Activated CD8-positive, alpha-beta T cell treated with anti-CD3 and anti-CD28 coated beads for 36 hours (primary cell): ENCODE measurements at regions not wholly inside any gene's neighbourhood (a gene's known extent, or its start where the extent isn't known, plus 50 kb on each side); places are given as distances from the start of the nearest gene placed in this dataset.

Experiments used
- ATAC-seq: fragments of 200-7000 bp; cut with Tn5 transposase; one replicate; pipeline ENCODE4 v1.10.0; 2021; ENCODE audit warnings: mild to moderate bottlenecking, moderate library complexity
- CTCF ChIA-PET: fragments of 350-600 bp; sonication (Branson Sonifier 250); formaldehyde crosslinking; loops from one replicate; lab custom pipeline; 2021; ENCODE audit warnings: antibody characterized with exemption; lab: Charles Lee
- POLR2A ChIA-PET: fragments of 350-600 bp; sonication (Branson Sonifier 250); formaldehyde crosslinking; loops from one replicate; lab custom pipeline; 2021; ENCODE audit warnings: antibody characterized with exemption; lab: Charles Lee
- DNase-seq: peaks from one replicate; pipeline ENCODE4 v3.0.0-alpha.2; 2020
- H3K27ac Mint-ChIP-seq: one replicate; pipeline ENCODE4 v1.8.0; 2021; ENCODE audit warnings: mild to moderate bottlenecking, mixed read lengths
- H3K27me3 Mint-ChIP-seq: one replicate; pipeline ENCODE4 v1.8.0; 2021; ENCODE audit warnings: mixed read lengths
- H3K36me3 Mint-ChIP-seq: one replicate; pipeline ENCODE4 v1.8.0; 2021; ENCODE audit warnings: low read depth, mixed read lengths
- H3K4me1 Mint-ChIP-seq: one replicate; pipeline ENCODE4 v1.8.0; 2021; ENCODE audit warnings: low read depth, mixed read lengths
- H3K4me3 Mint-ChIP-seq: one replicate; pipeline ENCODE4 v1.8.0; 2021; ENCODE audit warnings: mild to moderate bottlenecking, moderate library complexity, mixed read lengths
- H3K9me3 Mint-ChIP-seq: one replicate; pipeline ENCODE4 v1.8.0; 2021; ENCODE audit warnings: mixed read lengths
- CTCF ChIP-seq: fragments of 200-600 bp; IDR thresholded peaks from one replicate; pipeline ENCODE4 v1.8.0; 2022; ENCODE audit warnings: antibody characterized with exemption, mild to moderate bottlenecking
- intact Hi-C: fragments of 100-400 bp; cut with micrococcal nuclease; formaldehyde crosslinking; loops from one replicate; pipeline ENCODE4 v1.10.0; 2022

DNA sequence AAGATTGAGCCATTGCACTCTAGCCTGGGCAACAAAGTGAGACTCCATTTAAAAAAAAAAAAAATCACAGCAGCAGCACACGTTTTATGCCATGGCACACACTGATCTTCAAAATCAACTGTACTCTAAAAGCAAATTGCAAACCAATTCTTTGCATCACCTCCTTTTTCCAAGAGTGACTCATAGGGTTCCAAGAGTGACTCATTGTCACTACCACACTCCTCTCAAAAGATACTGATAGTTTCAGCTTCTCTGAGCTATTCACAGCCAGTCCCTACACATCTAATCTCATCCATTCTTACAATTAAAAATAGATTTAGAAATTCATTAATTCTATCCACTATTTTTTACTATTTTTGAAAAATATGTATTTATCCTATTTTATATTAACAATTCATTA is 1494.9 kb upstream of the AGA start:
- ATAC-seq (no peak), DNase-seq (no peak)
- Mint-ChIP-seq H3K9me3 (peaks cover 12% of the 10 kb centered on the region), H3K36me3 (no peaks in the 10 kb centered on the region), H3K4me1 (no peaks in the 10 kb centered on the region), H3K27me3 (no peaks in the 10 kb centered on the region), H3K4me3 (no peak overlapping the region), H3K27ac (no peak overlapping the region)
- ChIA-PET CTCF (no interaction called here), POLR2A (no interaction called here)
- intact Hi-C loops: no loop called here
- TF ChIP-seq CTCF: no peak

GRCh38 chr4:178941975-178942374 is 1499.7 kb upstream of the AGA start:
- no peaks in the 10 kb centered on the region for H3K27me3 Mint-ChIP-seq
- POLR2A ChIA-PET: no interaction called here
- TF ChIP-seq CTCF: no peak
- no peaks in the 10 kb centered on the region for H3K4me1 Mint-ChIP-seq
- H3K36me3 Mint-ChIP-seq: no peaks in the 10 kb centered on the region
- H3K27ac Mint-ChIP-seq: no peak overlapping the region
- intact Hi-C loops: no loop called here
- CTCF ChIA-PET: no interaction called here
- no peak for ATAC-seq
- DNase-seq: no peak
- no peak overlapping the region for H3K4me3 Mint-ChIP-seq
- H3K9me3 Mint-ChIP-seq: peaks cover 10% of the 10 kb centered on the region

GRCh38 chr4:178953447-178954120 is 1511.3 kb upstream of the AGA start:
- no peak for DNase-seq
- no peaks in the 10 kb centered on the region for H3K36me3 Mint-ChIP-seq
- POLR2A ChIA-PET: no interaction called here

DNA sequence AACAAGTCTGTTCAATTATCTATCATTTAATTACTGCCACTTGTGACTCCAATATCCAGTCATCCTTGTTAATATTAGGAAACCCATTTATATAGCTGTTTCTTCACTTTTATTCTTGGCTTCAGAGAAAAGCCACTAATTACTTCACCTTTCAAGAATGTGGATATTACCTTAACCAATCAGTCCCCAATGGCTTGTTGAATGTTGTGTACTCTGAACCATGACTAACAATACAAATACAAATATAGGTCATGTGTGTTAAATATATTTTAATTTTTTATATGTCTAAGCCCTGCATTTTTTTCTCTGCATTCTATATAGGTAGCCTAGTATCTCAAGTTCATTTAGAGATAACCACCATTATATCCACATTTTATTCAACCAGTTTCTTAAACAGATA is 1513.4 kb upstream of the AGA start:
- DNase-seq (no peak), ATAC-seq (no peak)
- TF ChIP-seq CTCF: no peak
- no peaks in the 10 kb centered on the region for H3K36me3 Mint-ChIP-seq
- ChIA-PET POLR2A (no interaction called here), CTCF (no interaction called here)
- no peaks in the 10 kb centered on the region for H3K27me3 Mint-ChIP-seq
- H3K4me1 Mint-ChIP-seq: no peaks in the 10 kb centered on the region
- intact Hi-C loops: no loop called here
- H3K27ac Mint-ChIP-seq: no peak overlapping the region
- H3K9me3 Mint-ChIP-seq: peaks cover 1% of the 10 kb centered on the region
- H3K4me3 Mint-ChIP-seq: no peak overlapping the region

More at GRCh38 chr4:178953447-178954120, 1511.3 kb upstream of the AGA start:
- H3K27ac Mint-ChIP-seq: no peak overlapping the region
- H3K4me3 Mint-ChIP-seq: no peak overlapping the region
- CTCF ChIA-PET: no interaction called here
- H3K27me3 Mint-ChIP-seq: no peaks in the 10 kb centered on the region
- no peak for TF ChIP-seq CTCF
- intact Hi-C loops: no loop called here
- no peaks in the 10 kb centered on the region for H3K4me1 Mint-ChIP-seq
- H3K9me3 Mint-ChIP-seq: peaks cover 1% of the 10 kb centered on the region
- no peak for ATAC-seq

DNA sequence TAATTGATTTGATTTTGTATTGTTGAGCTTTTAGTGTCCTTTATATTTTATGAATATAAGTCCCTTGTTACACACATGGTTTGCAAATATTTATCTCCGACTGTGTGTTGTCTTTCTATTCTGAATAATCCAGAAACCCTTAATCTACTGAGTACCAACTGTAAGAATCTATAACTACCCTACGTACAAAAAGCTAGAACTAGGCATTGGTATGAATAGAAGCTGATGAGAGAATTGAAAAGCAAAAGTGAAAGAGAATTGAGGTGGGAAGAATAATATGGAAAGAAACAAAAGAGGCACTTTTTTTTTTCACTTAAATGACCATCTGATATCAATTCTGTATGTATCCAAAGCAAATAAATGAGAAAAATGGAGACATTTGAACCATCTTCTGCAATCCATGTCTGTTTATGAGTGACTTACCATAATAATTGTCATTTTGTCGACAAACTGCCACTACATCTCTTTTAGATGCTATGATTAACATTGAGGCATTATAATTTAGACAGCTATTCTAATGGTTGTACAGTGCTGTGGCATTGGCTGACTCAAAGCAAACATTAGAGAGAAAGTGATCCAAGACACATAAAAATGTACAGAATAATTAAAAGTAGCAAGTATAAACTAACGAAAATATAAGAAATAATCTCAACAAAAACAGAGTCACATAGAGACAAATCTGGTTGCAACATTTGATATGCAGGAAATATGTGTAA is 1516.6 kb upstream of the AGA start:
- no peak for TF ChIP-seq CTCF
- no peak for DNase-seq
- H3K4me3 Mint-ChIP-seq: no peak overlapping the region
- H3K36me3 Mint-ChIP-seq: no peaks in the 10 kb centered on the region
- intact Hi-C loops: no loop called here
- POLR2A ChIA-PET: no interaction called here
- H3K27me3 Mint-ChIP-seq: no peaks in the 10 kb centered on the region
- no peak for ATAC-seq
- peaks cover 3% of the 10 kb centered on the region for H3K9me3 Mint-ChIP-seq
- no peaks in the 10 kb centered on the region for H3K4me1 Mint-ChIP-seq
- no peak overlapping the region for H3K27ac Mint-ChIP-seq
- CTCF ChIA-PET: no interaction called here
